ENCODE measurements at regions not wholly inside any gene's neighbourhood (a gene's known extent, or its start where the extent isn't known, plus 50 kb on each side); places are given as distances from the start of the nearest gene placed in this dataset.
A peak's percentile ranks its signal among the peaks of the same experiment; 100 is the strongest.

DNA sequence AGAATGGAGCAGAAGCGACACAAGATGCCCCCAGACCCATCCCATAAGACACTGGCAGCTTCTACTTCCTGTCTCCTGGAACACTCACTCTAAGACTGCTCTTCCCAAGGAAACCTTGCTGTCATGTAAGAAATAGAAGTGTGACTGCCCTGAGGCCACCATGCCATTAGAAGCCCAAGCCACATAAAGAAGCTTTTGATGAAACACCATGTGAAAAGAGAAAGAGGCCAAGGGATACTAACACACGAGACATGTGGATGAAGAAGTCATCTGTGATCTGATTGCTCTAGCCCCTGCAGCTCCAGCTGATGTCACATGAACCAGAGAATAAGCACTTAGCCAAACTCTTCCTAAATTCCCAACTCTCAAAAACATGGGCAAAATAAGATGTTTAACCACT lies 117.9 kb upstream of the PCSK2 start:
- DNase-seq (ENCODE audit: low spot score) = no peak

DNA sequence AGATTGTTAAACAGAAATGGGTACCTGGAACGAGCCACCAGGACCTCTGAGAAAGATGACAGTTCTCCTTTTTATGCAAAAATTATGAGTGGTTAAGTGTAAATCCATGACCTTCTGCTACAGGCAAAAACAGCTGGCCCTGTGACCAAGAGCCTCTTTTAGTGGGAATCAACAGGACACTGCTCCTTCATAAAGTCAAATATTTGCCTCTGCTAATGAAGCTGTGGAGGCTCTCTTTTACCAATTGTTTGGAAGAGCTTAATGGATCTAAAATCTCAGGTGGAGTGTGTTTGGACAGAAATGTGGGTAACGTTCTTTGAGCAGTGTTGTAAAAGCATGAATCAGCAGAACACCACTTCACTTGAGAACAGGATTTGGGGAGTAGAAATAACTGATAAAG lies 117.5 kb upstream of the PCSK2 start:
- no peak for DNase-seq (ENCODE audit: low spot score)

DNA sequence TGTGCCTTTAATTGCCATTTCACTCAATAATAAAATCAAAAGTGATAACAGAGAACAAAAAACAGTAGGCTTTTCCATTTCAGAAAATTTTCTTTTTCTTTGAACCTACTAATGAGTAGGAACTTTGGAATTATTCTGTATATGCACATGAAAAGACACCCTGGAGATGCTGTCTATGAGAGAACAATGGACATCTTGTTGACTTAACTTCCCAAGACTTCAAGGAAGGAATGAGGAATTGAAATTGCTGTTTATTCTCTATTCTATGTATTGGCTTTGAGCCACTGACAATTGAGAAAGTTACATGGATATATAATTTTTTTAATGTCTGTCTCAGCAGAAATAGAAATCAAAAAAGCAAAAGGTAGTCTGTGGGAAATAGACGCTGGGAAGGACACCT lies 98.6 kb upstream of the PCSK2 start:
- DNase-seq (ENCODE audit: low spot score) = no peak

DNA sequence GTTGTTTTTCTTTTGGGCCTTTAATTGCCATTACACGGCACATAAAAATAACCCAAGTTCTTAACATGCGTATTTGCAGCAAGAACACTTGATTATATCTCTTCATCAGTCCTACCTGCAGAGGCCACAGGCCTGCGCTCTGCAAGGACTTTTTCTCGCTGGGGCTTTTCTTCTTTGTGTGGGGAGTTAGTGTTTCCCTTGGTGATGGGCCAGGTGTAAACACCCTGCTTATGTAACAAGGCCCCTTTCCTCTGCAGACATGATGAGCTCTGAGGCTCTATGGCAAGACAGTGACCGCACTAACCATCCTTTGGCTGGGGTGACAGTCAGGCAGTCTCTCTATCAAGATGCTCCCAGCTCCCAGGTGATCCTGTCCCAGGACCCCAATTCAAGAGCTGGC lies 97.8 kb upstream of the PCSK2 start:
- no peak for DNase-seq (ENCODE audit: low spot score)

DNA sequence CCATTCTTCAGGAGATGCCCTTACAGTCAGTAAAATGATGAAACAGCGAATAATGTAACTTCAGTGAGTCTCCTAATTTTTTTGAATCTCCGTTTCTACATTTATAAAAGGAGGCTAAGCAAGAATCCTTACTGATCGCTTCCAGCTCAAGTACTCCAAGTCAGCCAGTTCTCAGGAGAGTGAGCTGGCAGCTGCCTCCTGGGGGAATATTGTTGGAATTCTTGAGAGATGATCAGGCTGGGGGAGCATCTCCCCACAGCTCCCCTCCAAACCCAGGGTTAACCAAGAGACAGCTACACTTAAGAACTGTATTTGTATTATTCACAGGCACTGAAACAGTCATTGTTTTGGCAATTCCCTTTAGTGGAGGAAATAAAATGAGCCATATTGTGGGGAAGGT lies 89.1 kb upstream of the PCSK2 start:
- no peak for DNase-seq (ENCODE audit: low spot score)

DNA sequence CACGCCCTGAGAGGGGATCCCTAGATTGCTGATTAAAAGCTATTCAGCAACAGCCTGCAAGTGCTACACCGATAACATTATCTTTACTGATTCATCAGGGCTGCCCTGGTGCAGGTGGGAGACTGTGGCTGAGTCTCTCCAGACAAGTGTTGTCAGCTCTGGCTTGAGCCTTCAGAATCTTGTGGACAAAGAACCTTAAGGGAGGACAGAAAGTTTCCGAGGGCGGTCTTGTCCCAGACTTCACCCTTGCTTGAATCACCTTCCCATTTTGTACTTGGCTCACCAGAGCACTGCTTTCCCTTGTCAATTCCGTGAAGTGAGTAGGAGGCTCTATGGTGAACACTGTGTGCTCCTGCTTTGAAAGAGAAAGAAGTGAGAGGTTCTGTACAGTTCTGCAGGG lies 88.6 kb upstream of the PCSK2 start:
- no peak for DNase-seq (ENCODE audit: low spot score)

DNA sequence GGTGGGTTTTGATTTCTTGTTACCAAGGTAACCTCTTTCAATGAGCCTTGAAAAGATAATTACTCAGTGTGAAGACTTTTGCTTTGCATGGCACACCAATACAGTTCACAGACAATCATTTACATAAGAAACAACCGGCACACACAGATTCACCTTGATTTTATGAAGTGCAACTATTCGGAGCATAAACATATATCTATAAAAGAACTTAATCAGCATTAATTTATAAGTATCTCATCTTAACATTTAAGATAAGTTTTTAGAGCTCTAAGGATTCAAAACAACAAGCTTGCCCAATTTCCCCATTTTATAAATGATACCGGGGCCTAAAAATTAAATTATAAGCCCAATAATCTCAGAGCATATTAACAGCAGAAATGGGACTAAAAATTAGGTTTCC lies 85.9 kb upstream of the PCSK2 start:
- no peak for DNase-seq (ENCODE audit: low spot score)

DNA sequence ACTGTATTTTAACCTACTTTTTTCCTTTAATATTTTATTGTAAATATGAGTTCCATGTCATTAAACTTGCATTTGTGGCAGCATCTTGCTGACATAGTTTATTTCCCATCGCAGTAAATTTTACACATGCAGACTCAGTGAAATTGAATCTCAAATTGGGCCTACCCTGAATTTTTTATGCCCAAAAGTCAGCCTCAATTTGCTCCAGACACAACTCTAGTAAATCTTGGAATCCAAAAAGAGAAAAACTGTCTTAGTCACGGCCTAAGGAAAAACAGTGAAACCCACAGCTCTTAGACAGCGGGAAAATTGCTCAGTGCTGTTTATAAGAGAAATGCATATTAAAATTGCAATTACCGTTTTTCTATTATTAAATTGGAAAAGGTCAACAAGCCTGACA lies 85.3 kb upstream of the PCSK2 start:
- no peak for DNase-seq (ENCODE audit: low spot score)

DNA sequence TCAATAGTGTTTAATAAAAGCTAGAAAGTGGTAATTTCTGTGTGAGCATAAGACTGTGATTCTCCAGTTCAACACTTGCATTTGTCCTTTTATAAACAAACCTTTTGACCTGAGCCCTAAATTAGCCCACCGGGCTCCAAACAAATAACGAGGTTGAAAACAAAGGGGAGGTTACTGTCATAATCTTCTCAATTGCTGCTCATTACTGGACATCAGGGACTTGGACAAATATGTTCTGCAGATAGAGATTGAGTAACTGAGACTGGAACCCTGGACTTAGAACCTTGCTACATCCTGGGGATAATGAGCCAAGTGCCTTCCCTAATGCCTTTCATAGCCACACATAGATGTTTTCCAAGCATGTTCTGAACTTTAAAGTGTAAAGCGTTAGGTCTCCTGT lies 84.2 kb upstream of the PCSK2 start:
- no peak for DNase-seq (ENCODE audit: low spot score)

DNA sequence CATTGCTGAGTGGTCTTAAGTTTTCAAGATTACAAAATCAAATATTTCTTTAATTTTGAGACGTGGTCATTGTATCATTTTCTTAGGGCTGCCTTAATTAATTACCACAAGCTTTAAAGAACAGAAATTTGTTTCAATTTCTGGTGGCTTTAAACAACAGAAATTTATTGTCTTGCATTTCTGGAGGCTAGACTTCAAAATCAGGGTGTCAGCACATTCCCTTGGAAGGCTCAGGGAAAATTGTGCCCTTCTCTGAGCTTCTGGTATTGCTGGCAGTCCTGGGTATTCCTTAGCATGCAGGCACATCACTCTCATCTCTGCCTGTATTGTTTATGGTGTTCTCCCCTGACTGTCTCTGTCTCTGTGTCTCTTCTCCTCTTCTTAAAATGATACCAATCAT lies 76.0 kb upstream of the PCSK2 start:
- DNase-seq (ENCODE audit: low spot score) = no peak

DNA sequence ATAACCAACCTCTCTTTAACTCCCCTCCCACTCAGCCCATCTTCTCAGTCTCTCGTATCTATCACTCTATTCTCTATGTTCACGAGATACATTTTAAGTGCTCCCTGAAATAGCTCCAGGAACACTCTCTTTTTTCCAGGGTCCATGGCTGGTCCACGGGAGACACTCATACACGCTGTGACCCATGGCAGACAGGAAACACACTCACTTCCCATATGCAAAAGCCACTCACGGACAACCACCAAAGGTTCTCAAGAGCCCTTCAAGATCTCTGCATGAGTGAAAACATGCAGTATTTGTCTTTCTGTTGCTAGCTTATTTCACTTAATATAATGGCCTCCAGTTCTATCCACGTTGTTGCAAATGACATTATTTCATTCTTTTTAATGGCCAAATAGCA lies 71.4 kb upstream of the PCSK2 start:
- no peak for DNase-seq (ENCODE audit: low spot score)

DNA sequence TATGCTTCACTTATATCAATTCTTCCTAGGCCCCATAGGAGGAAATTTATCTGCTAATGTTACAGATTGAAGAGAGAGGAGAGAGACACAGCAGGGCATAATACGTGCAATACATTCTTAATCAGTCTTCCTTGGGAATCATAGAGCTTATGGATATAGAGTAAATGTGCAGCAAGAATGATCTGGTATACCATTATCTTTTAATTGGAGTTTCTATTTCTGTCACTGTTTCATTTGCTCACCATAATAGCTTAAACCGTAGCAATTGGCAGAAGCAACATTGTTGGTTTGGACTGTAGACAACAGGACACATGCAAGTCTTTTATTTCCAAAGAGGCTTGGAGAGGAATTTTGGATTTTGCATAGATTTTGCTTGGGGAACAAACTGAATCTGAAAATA lies 68.1 kb upstream of the PCSK2 start:
- DNase-seq (ENCODE audit: low spot score) = no peak

DNA sequence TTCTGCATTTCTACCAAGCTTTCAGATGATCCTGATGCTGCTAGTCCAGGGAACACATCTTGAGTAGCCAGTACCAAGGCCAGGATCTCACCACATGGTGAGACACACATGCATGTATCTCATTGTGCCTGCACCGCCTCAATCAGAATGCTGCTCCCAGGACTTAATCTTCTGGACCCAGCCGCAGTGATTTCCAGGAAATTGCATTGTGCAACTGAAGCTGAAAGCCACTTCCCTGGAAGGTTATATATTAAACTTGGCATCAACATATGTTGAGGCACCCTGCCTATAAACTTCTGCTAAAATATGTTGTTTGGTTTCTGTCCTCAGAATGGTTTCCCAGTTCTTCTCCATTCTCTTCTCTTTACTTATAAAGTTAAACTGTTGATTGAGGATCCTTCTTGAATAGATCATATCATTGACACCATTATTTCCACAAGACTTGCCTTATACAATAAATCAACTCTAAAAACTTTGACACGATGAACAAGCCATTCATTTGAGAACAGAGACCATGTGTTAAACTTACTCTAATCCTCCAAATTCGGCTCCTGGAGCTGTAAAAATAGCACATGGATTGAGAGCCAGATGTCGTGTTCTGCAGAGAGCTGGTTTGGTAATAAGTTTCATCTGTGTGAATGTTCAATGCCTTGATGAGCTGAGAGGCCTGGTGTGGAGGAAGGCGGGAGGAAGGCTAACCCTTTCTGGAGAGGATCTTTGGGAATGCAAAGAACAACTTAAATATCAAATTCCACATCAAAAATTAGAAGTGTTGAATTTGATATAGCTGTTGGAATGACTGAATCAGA lies 65.0 kb upstream of the PCSK2 start:
- no peak for DNase-seq (ENCODE audit: low spot score)

DNA sequence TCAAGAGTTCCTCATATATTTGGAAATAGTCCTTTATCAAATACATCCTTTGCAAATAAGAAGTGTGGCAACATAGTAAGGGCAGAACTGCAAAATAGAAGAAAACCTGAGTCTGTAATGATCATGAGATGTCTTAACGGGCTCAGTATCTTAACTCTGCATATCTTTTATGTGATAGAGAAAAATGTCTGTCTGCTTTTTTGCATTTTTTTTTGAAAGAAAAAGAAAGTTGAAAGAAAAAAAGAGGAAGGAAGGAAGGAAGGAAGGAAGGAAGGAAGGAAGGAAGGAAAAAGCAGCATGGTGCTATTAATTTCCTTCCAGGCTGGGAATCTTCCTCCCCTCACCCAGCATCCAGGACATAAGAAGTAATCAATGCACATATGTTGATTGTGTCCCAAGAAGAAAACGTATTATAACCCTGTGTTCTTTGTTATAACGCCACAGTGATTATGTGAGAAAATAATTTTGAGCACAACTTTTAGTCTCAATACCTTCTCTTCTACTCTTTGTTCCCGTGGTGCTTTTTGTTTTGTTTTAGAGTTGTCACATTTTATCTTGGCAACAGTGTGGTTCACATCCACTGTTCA lies 58.7 kb upstream of the PCSK2 start:
- DNase-seq (ENCODE audit: low spot score) = no peak

DNA sequence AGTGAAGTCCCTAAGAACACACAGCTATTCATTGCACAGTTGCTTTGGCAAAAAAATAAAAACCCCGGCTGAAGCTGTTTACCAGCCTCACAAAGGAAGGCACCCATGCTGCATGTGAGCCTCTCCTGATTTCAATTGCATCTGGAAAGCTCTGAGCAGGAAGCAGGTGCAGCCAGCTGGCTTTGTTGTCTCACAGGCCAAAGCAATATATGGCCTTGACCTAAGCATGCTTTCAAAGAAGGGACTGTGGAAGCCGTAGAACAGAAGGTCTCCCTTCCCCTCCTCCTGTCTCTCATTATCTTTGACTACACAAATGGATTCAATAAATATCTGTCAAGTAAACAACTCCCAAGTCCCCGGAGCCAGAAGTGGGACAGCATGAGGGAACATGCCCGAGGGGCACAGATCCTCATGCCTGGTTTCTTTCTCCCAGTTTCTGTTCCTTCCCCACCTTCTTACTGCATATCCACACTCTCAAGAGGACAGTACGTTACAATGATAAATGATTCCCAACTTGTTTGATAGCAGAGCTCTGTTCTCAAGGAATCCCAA lies 57.2 kb upstream of the PCSK2 start:
- no peak for DNase-seq (ENCODE audit: low spot score)

DNA sequence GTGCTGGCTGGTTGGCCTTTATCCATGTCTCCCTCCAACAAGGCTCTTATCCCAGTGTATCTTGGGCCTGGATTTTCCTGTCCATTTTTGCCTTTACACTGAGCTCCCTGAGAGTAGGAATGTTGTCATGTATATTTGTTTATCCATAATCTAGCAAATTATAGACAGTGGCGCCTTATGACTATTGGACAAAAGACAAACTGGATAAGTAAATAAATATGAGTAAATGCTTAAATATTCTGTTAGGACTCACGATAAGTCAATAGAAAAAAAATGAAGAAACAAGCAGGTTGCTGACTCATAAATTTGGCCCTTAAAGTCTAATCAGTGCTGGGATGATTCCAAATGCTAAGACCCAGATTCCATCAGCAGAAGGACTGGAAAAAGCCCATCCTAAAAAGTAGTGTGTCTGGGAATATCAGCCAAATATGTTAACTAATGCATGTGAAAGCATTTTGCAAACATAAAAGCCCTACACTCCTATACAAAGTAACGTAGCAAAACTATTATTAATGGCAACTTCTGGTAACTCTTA lies 55.0 kb upstream of the PCSK2 start:
- DNase-seq (ENCODE audit: low spot score) = peak; percentile 5

DNA sequence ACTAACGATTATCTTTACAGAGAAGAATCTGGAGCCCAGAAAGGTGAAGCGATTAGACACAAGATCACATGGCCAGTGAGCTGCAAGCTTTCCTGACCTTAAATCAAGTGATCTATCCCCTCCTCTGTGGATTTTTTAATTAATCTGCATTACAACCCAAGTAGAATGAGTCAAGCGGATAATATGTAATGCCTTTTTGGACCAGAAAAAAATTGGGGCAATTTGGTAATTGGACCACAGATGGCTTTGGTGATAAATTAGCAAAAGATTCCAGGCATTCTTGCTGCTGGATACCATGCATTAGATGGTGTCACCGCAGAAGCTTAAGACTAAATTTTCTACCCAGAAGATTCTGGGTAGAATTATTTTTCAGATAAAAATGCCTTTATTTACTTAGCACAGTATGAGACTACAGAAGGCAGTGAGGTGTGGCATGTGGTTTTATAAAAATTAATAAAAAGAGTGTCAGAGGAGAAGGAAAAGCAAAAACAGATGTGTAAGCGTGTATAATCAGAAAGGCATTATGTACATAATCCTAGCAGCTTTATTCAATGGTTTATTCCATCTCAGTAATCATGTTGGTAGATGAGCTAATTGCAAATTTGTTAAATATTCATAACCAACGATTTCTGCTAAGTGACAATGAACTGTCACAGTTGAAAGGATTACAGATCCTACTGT lies 53.9 kb upstream of the PCSK2 start:
- peak; percentile 54 for DNase-seq (ENCODE audit: low spot score)

All from A172 (cell line).